ENCODE measurements at regions not wholly inside any gene's neighbourhood (a gene's known extent, or its start where the extent isn't known, plus 50 kb on each side); places are given as distances from the start of the nearest gene placed in this dataset.

GRCh38 chr18:40037356-40037755, 1917.7 kb upstream of the PIK3C3 start:
- TF ChIP-seq POLR2A (IDR thresholded peaks at IDR 0.05) (no peak), CTCF (IDR thresholded peaks at IDR 0.05) (no peak)
- no peak overlapping the region for H3K4me3 ChIP-seq
- no peaks in the 10 kb centered on the region for H3K4me1 ChIP-seq
- DNase-seq = no peak
- no peaks in the 10 kb centered on the region for H3K27me3 ChIP-seq
- no peaks in the 10 kb centered on the region for H3K9me3 ChIP-seq
- H3K36me3 ChIP-seq = no peaks in the 10 kb centered on the region
- no peak overlapping the region for H3K27ac ChIP-seq

GRCh38 chr18:40036861-40037260, 1918.2 kb upstream of the PIK3C3 start:
- TF ChIP-seq POLR2A (IDR thresholded peaks at IDR 0.05) = no peak
- TF ChIP-seq CTCF (IDR thresholded peaks at IDR 0.05) = no peak
- Histone ChIP-seq H3K36me3 (no peaks in the 10 kb centered on the region), H3K9me3 (no peaks in the 10 kb centered on the region), H3K4me3 (no peak overlapping the region), H3K27ac (no peak overlapping the region), H3K27me3 (no peaks in the 10 kb centered on the region), H3K4me1 (no peaks in the 10 kb centered on the region)
- DNase-seq = no peak

DNA sequence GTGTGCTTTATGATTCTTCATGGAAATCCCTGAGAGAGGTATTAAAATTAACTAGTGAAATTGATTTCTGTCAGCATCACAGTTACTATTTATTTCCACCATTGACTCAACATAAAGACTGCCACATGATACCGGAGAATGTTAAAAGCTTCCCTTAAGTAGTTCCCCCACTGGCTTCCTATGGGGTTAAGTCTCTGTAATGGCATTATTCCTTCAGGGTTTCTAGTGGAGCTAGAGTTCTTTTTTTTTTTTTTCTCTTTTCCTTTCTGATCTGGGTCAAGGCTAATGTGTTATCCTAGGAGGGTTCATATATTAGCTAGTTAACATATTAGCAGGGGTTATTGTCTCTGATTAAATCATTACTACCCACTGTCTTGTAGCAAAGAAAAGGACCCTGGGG, 1919.1 kb upstream of the PIK3C3 start:
- TF ChIP-seq CTCF (IDR thresholded peaks at IDR 0.05) (no peak), POLR2A (IDR thresholded peaks at IDR 0.05) (no peak)
- H3K9me3 ChIP-seq = no peaks in the 10 kb centered on the region
- no peak overlapping the region for H3K27ac ChIP-seq
- no peak for DNase-seq
- no peak overlapping the region for H3K4me3 ChIP-seq
- no peaks in the 10 kb centered on the region for H3K36me3 ChIP-seq
- no peaks in the 10 kb centered on the region for H3K4me1 ChIP-seq
- no peaks in the 10 kb centered on the region for H3K27me3 ChIP-seq

DNA sequence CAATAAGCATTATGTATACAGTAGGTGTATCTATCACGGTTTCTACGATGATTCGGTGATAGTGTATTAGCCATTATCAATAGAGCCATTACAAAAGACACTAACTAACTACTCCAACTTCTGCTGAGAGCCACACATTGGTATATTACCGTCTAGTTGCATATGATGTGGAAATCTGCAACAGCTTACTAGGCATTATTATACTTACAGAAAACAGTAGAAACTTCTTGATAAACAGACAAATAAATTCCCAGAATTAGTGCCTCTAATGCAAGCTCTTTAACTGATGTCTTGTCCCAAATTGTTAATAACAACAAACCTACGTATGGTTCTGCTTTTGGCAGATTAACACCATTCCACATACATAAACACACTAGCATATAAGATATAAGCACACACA, 1923.0 kb upstream of the PIK3C3 start:
- TF ChIP-seq CTCF (IDR thresholded peaks at IDR 0.05) = no peak

DNA sequence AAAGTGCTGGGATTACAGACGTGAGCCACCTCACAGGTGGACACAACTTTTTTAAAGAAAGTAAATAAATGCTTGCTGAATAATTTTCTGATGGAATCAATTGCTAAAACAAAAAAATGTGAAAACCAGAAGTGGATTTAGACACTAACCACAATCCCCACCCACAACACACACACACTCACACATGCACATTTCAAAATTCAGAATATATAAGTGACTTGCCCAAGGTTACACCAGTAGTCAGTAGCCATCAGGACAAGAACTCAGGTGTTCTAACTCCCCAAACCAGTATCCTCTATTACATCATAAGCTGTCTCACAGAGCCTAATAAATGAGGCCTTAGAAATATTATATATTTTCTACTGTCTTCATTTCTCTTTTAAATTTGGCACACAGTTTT, 1923.6 kb upstream of the PIK3C3 start:
- H3K27me3 ChIP-seq = no peaks in the 10 kb centered on the region
- H3K4me3 ChIP-seq = no peak overlapping the region
- no peak for DNase-seq
- no peaks in the 10 kb centered on the region for H3K4me1 ChIP-seq
- no peak overlapping the region for H3K27ac ChIP-seq
- H3K36me3 ChIP-seq = no peaks in the 10 kb centered on the region
- no peak for TF ChIP-seq CTCF (IDR thresholded peaks at IDR 0.05)
- no peak for TF ChIP-seq POLR2A (IDR thresholded peaks at IDR 0.05)
- H3K9me3 ChIP-seq = no peaks in the 10 kb centered on the region

More for the DNA sequence above, 1923.0 kb upstream of the PIK3C3 start:
- H3K27me3 ChIP-seq = no peaks in the 10 kb centered on the region
- no peak overlapping the region for H3K27ac ChIP-seq
- H3K9me3 ChIP-seq = no peaks in the 10 kb centered on the region
- no peak overlapping the region for H3K4me3 ChIP-seq
- H3K36me3 ChIP-seq = no peaks in the 10 kb centered on the region
- no peak for DNase-seq
- H3K4me1 ChIP-seq = no peaks in the 10 kb centered on the region

DNA sequence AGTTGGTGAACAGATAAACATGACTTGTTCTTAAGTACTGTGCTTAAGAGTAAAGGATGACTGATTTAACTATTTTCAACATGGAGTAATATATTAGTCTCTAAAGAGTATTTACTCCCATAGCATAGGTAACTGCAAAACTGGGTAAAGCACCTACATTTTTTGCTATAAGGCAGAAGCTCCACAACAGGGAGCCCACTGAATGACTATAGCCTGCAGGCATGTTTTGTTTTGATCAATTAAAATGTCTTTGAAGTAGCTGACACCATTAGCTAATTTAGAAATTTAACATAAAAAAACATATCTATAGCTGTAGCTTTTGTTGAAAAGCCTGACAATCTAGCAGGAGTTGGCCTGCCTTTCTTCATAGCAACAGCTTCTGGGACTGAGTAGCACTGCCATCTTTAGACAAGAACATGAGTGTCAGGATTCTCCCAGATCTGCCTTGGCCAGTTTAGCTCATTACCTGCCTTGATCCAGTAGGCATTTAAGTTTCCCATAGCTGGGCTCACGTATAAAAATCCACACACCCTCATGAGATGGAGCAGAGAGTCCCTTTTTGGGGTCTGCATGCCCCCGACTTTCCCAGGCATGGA, 1935.1 kb upstream of the PIK3C3 start:
- no peak for TF ChIP-seq CTCF (IDR thresholded peaks at IDR 0.05)
- no peak for TF ChIP-seq POLR2A (IDR thresholded peaks at IDR 0.05)
- no peak for DNase-seq
- Histone ChIP-seq H3K4me3 (no peak overlapping the region), H3K9me3 (no peaks in the 10 kb centered on the region), H3K27me3 (no peaks in the 10 kb centered on the region), H3K4me1 (no peaks in the 10 kb centered on the region), H3K27ac (no peak overlapping the region), H3K36me3 (no peaks in the 10 kb centered on the region)

All from Peyer's patch (tissue), 4 donors.